H1 (cell line): ENCODE measurements at regions not wholly inside any gene's neighbourhood (a gene's known extent, or its start where the extent isn't known, plus 50 kb on each side); places are given as distances from the start of the nearest gene placed in this dataset.

ENCODE experiments used
- CTCF ChIA-PET: fragments of 300-600 bp; sonication (Branson Sonifier 250); formaldehyde crosslinking; loops from one replicate; lab custom pipeline; 2021; ENCODE audit not compliant: partially characterized antibody; lab: Charles Lee
- POLR2A ChIA-PET: fragments of 300-600 bp; sonication (Branson Sonifier 250); formaldehyde crosslinking; loops from one replicate; lab custom pipeline; 2021; ENCODE audit warnings: inconsistent platforms; ENCODE audit not compliant: partially characterized antibody; lab: Charles Lee
- DNase-seq, 2 experiments: peaks; one replicate each; pipeline versions ENCODE4 v3.0.0 to v3.0.0-alpha.2; 2010 to 2022; ENCODE audit warnings: low spot score in 2 of 2, low read depth in 1 of 2, mixed read lengths in 1 of 2
- FAIRE-seq: peaks from 2 replicates; lab custom pipeline; 2011; peaks lifted over from hg19 to GRCh38; lab: Jason Lieb, UNC
- H2AFZ ChIP-seq: 2 replicates; pipeline ENCODE4 v1.8.1; 2012; ENCODE audit warnings: low read length, inconsistent platforms
- H2AK5ac ChIP-seq: 2 replicates; pipeline ENCODE4 v1.6.1; 2013; ENCODE audit warnings: low read depth, low read length
- H2BK120ac ChIP-seq: replicated peaks from 2 replicates; pipeline ENCODE3; 2013; ENCODE audit warnings: low read depth, low read length, inconsistent platforms
- H2BK12ac ChIP-seq: 2 replicates; pipeline ENCODE4 v1.6.1; 2013; ENCODE audit warnings: low read depth, low read length
- H2BK15ac ChIP-seq: 2 replicates; pipeline ENCODE4 v1.6.1; 2013; ENCODE audit warnings: low read length
- H2BK20ac ChIP-seq: 2 replicates; pipeline ENCODE4 v1.6.1; 2013; ENCODE audit warnings: low read length
- H2BK5ac ChIP-seq: 2 replicates; pipeline ENCODE4 v1.6.1; 2013; ENCODE audit warnings: low read depth, low read length
- H3K14ac ChIP-seq: 2 replicates; pipeline ENCODE4 v1.6.1; 2013; ENCODE audit warnings: inconsistent platforms; ENCODE audit not compliant: insufficient read length
- H3K18ac ChIP-seq: 2 replicates; pipeline ENCODE4 v1.6.1; 2013; ENCODE audit warnings: low read length; ENCODE audit errors: extremely low read depth
- H3K23ac ChIP-seq: 2 replicates; pipeline ENCODE4 v1.6.1; 2013; ENCODE audit warnings: inconsistent platforms; ENCODE audit not compliant: insufficient read length
- H3K23me2 ChIP-seq: 2 replicates; pipeline ENCODE4 v1.6.1; 2013; ENCODE audit warnings: low read depth, low read length
- H3K27ac ChIP-seq: 2 replicates; pipeline ENCODE4 v1.6.1; 2011; ENCODE audit warnings: low read depth, low read length, inconsistent platforms
- H3K27me3 ChIP-seq, 4 experiments: replicated peaks in 1 of 4; 1 replicate in 1 of 4; 2 replicates in 3 of 4; pipeline versions ENCODE4 v1.6.1 to v1.8.1; 2011 to 2013; ENCODE audit warnings: low read length in 3 of 4, mild to moderate bottlenecking in 3 of 4, inconsistent platforms in 2 of 4, mixed read lengths in 2 of 4, moderate library complexity in 1 of 4; ENCODE audit not compliant: control insufficient read depth in 3 of 4, insufficient read depth in 3 of 4; ENCODE audit errors: extremely low read depth in 1 of 4
- H3K36me3 ChIP-seq, 4 experiments: 2 replicates each; pipeline versions ENCODE4 v1.6.1 to v1.8.1; 2011 to 2013; ENCODE audit warnings: mild to moderate bottlenecking in 4 of 4, low read length in 3 of 4, moderate library complexity in 2 of 4, control low read depth in 1 of 4, inconsistent platforms in 1 of 4; ENCODE audit not compliant: insufficient read depth in 4 of 4, control insufficient read depth in 2 of 4
- H3K4ac ChIP-seq: replicated peaks from 2 replicates; pipeline ENCODE3; 2013; ENCODE audit warnings: low read length, low read depth, mixed read lengths, inconsistent platforms; ENCODE audit not compliant: insufficient read length
- H3K4me1 ChIP-seq, 4 experiments: replicated peaks in 1 of 4; 1 replicate in 1 of 4; 2 replicates in 3 of 4; pipeline versions ENCODE4 v1.6.1 to v1.8.1; 2011 to 2013; ENCODE audit warnings: low read length in 3 of 4, inconsistent platforms in 2 of 4, mixed read lengths in 1 of 4; ENCODE audit not compliant: insufficient read depth in 4 of 4, control insufficient read depth in 3 of 4
- H3K4me2 ChIP-seq, 2 experiments: 2 replicates each; pipeline versions ENCODE4 v1.6.1 to v1.8.1; 2011 to 2013; ENCODE audit warnings: low read depth in 2 of 2, low read length in 2 of 2, control low read depth in 1 of 2, inconsistent platforms in 1 of 2, mild to moderate bottlenecking in 1 of 2; ENCODE audit not compliant: insufficient read depth in 1 of 2
- H3K4me3 ChIP-seq, 4 experiments: fragments of 200-600, 300-600 bp in 1 of 4; sonication (generic), shearing (Covaris generic), sonication (Bioruptor Twin) in 1 of 4; 2 replicates each; pipeline versions ENCODE4 v1.5.1 to v1.8.1; 2011 to 2016; ENCODE audit warnings: low read length in 4 of 4, low read depth in 3 of 4, control low read depth in 2 of 4, inconsistent platforms in 2 of 4, mild to moderate bottlenecking in 2 of 4, mixed read lengths in 1 of 4, moderate library complexity in 1 of 4; ENCODE audit not compliant: insufficient read depth in 2 of 4; ENCODE audit errors: extremely low read depth in 1 of 4
- H3K56ac ChIP-seq: replicated peaks from 2 replicates; pipeline ENCODE3; 2013; ENCODE audit warnings: low read depth, mild to moderate bottlenecking, mixed read lengths, low read length, inconsistent platforms; ENCODE audit not compliant: insufficient read length
- H3K79me1 ChIP-seq: 2 replicates; pipeline ENCODE4 v1.6.1; 2013; ENCODE audit warnings: low read depth, low read length, control low read depth
- H3K79me2 ChIP-seq, 2 experiments: 2 replicates each; pipeline versions ENCODE4 v1.6.1 to v1.8.1; 2012 to 2013; ENCODE audit warnings: low read length in 2 of 2, mild to moderate bottlenecking in 2 of 2, inconsistent platforms in 1 of 2; ENCODE audit not compliant: insufficient read depth in 2 of 2, control insufficient read depth in 1 of 2
- H3K9ac ChIP-seq, 4 experiments: replicated peaks in 1 of 4; 1 replicate in 1 of 4; 2 replicates in 3 of 4; pipeline versions ENCODE4 v1.6.1 to v1.8.1; 2011 to 2013; ENCODE audit warnings: low read depth in 3 of 4, low read length in 3 of 4, control low read depth in 2 of 4, mild to moderate bottlenecking in 2 of 4, moderate library complexity in 2 of 4, inconsistent platforms in 1 of 4; ENCODE audit errors: extremely low read depth in 1 of 4
- H3K9me3 ChIP-seq, 2 experiments: 2 replicates each; pipeline versions ENCODE4 v1.6.1 to v1.8.1; 2012 to 2013; ENCODE audit warnings: mild to moderate bottlenecking in 2 of 2, moderate library complexity in 2 of 2, control low read depth in 1 of 2, inconsistent platforms in 1 of 2, low read depth in 1 of 2, low read length in 1 of 2, mixed read lengths in 1 of 2; ENCODE audit not compliant: insufficient read depth in 2 of 2
- H4K20me1 ChIP-seq, 2 experiments: replicated peaks in 1 of 2; 2 replicates each; pipeline versions ENCODE3 to v1.8.1; 2011 to 2013; ENCODE audit warnings: inconsistent platforms in 2 of 2, low read length in 2 of 2, mild to moderate bottlenecking in 1 of 2; ENCODE audit not compliant: insufficient read depth in 2 of 2, control insufficient read depth in 1 of 2
- H4K5ac ChIP-seq: 2 replicates; pipeline ENCODE4 v1.6.1; 2013; ENCODE audit warnings: low read length, low read depth, mixed read lengths, inconsistent platforms; ENCODE audit not compliant: insufficient read length
- H4K8ac ChIP-seq: 2 replicates; pipeline ENCODE4 v1.8.0; 2013; ENCODE audit warnings: mild to moderate bottlenecking, moderate library complexity, low read length, inconsistent platforms; ENCODE audit not compliant: insufficient read depth; ENCODE audit errors: extremely low read depth
- H4K91ac ChIP-seq: replicated peaks from 2 replicates; pipeline ENCODE3; 2013; ENCODE audit warnings: low read length, mixed read lengths, inconsistent platforms; ENCODE audit not compliant: insufficient read length
- ASH2L ChIP-seq: fragments of 200-600, 300-600 bp; sonication (generic); IDR thresholded peaks from one replicate; pipeline ENCODE4 v1.7.1; 2017; ENCODE audit warnings: low read length
- ATF3 ChIP-seq: IDR thresholded peaks from 2 replicates; pipeline ENCODE4 v1.6.1; 2011; ENCODE audit warnings: low read depth, mild to moderate bottlenecking, low read length; ENCODE audit not compliant: insufficient read depth
- CBX8 ChIP-seq: fragments of 300-800, 300-1000 bp; sonication (generic); IDR thresholded peaks from 2 replicates; pipeline ENCODE4 v1.7.1; 2016; ENCODE audit warnings: low read depth, low read length, borderline replicate concordance
- GABPA ChIP-seq: IDR thresholded peaks from 2 replicates; pipeline ENCODE4 v1.6.1; 2011; ENCODE audit warnings: mild to moderate bottlenecking, low read length, moderate library complexity, borderline replicate concordance; ENCODE audit not compliant: insufficient read depth
- SUZ12 ChIP-seq: fragments of 200-600 bp; sonication (generic); IDR thresholded peaks from 2 replicates; pipeline ENCODE4 v1.6.1; 2012; ENCODE audit warnings: mild to moderate bottlenecking, inconsistent platforms, low read length, moderate library complexity, mixed read lengths
- TAF1 ChIP-seq: IDR thresholded peaks from 2 replicates; pipeline ENCODE4 v1.6.1; 2011; ENCODE audit warnings: mild to moderate bottlenecking, low read depth, low read length
- TCF12 ChIP-seq: IDR thresholded peaks from 2 replicates; pipeline ENCODE4 v1.6.1; 2011; ENCODE audit warnings: low read depth, mild to moderate bottlenecking, low read length
- WGBS, 2 experiments: shearing (Covaris generic) in 1 of 2; methylation state at CpG; one replicate each; pipeline versions ENCODE4 v1.1.6 to v1.1.7; 2013 to 2015; ENCODE audit warnings: low lambda C conversion rate in 2 of 2, mixed read lengths in 2 of 2, inconsistent platforms in 1 of 2, low coverage in 1 of 2, missing lambda C conversion rate in 1 of 2; ENCODE audit not compliant: insufficient replicate concordance in 2 of 2, insufficient coverage in 1 of 2, insufficient read length in 1 of 2; ENCODE audit errors: extremely low coverage in 1 of 2, missing lambda C conversion rate in 1 of 2; 5-methylcytosine and 5-hydroxymethylcytosine counted together

- Histone ChIP-seq H3K56ac (no peak overlapping the region), H4K91ac (no peak overlapping the region), H2BK12ac (no peak overlapping the region), H3K27me3 (no peaks in the 10 kb centered on the region), H2BK5ac (no peak overlapping the region), H3K18ac (no peak overlapping the region), H2AK5ac (no peak overlapping the region), H3K4me1 (peaks cover 0 to 13% (median 1%) of the 10 kb centered on the region in 4 experiments; a peak in 6 of 7 replicates), H2BK15ac (no peak overlapping the region), H3K36me3 (no peaks in the 10 kb centered on the region), H3K79me2 (no peaks in the 10 kb centered on the region), H3K9ac (no peak overlapping the region), H3K23me2 (no peaks in the 10 kb centered on the region), H3K79me1 (no peaks in the 10 kb centered on the region), H4K20me1 (no peaks in the 10 kb centered on the region), H3K9me3 (no peaks in the 10 kb centered on the region), H3K27ac (no peak overlapping the region; the same call in 1 of the 2 replicates), H4K8ac (no peak overlapping the region), H3K4ac (no peak overlapping the region), H2BK120ac (no peak overlapping the region), H3K4me2 (no peak overlapping the region), H4K5ac (no peak overlapping the region), H3K14ac (no peak overlapping the region), H2BK20ac (no peak overlapping the region), H2AFZ (no peak overlapping the region), H3K4me3 (no peak overlapping the region), H3K23ac (no peak overlapping the region)
- ChIA-PET POLR2A (interaction anchor here (1.2 kb wide), 2 partner anchors 15 to 21 kb away, joined by 3 read pairs; no protein-coding TSS in a partner anchor), CTCF (interaction anchor here (1.2 to 1.5 kb wide), 3 partner anchors 24 to 255 kb away, joined by 3 to 5 read pairs (median 3); no protein-coding TSS in a partner anchor)
- DNase-seq (no peak), FAIRE-seq (no peak)
- WGBS, 2 experiments: 71% methylated on average over 1 of the region's 1 CpG; no CpG with 5 or more reads in 1 of the 2 experiments
- TF ChIP-seq TCF12 (no peak), GABPA (no peak), SUZ12 (no peak), ASH2L (no peak), TAF1 (no peak), CBX8 (no peak), ATF3 (no peak)
Observed at GRCh38 chr20:50434321-50434652, 75.9 kb upstream of the PTPN1 start.
